NCI-H1105 treated with DMSO at 0.1 percent for 48 hours (cell line): ENCODE measurements at regions not wholly inside any gene's neighbourhood (a gene's known extent, or its start where the extent isn't known, plus 50 kb on each side); places are given as distances from the start of the nearest gene placed in this dataset.
A peak's percentile ranks its signal among the peaks of the same experiment; 100 is the strongest.

Experiments used
- DNase-seq: peaks from one replicate; lab custom pipeline; 2025; lab: John Stamatoyannopoulos, UW

DNA sequence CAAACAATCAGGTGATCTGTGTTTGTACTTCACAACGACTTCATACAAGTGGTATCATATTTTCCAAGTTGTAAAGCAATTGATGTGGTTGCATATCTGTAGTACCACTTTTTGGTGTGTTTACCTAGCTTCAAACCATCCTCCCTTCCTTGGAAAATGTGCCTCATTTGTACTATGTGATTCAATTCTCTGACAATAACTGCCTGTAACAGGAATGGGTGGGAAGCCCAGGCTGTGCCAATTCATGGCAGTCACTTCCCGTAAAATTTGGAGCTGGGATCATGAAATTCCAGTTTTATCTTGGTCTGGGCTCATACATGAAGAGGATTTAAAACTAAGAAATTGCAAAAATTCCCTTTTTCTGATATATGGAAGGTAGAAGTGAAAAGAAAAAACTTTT, 250.1 kb downstream of the DIO2 start:
- DNase-seq = no peak

DNA sequence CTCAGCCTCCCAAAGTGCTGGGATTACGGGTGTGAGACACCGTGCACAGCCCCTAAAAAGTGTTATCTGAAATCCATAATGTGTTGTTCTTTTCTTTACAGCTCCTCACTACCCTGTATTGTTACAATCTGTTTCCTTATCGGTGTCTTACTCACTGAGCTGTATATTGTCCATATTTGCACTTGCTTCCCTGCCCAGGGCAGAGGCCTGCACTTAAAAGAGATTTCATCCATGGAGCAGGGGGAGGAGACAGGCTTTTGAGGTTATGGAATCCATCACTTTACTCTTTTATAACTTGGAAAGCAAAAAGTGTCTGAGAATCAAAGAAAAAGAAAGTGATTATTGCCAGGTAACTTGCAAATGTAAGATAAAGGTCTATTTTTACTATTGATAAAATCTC, 251.0 kb downstream of the DIO2 start:
- DNase-seq = no peak

DNA sequence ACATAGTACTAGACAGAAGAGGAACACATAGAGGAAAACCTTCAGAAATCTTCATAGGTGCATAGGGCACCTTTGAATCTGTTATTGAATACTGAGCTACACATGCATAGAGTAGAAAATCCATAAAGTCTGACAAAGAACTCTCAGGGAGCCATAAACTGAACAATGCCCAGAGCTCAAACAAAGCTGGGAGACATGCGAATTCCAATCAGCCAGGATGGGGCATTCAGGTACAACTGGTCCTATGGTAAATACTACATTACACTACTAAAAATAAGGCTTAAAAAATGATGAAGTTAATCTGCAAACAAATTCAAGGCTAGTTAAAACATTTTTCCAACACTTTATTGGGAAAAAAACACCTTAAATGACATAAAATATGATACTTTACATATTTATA, 259.7 kb downstream of the DIO2 start:
- DNase-seq = no peak

DNA sequence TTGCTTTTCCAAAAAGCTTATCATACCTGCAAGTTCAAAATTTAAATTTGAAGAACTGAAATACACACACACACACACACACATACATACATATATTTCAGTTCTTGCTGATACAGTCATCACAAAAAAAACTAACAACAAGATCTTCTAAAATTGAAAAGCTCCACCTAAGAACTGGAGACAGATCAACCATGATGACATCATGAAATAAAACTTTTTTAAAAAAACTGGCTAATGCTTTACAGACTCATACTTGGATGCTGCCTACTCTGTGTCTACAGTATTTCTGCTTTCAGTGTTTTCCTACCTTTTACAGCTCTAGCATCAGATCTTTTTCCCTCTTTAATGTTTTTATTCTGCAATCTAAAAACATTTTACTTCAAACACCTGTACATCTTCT, 261.4 kb downstream of the DIO2 start:
- DNase-seq = no peak

DNA sequence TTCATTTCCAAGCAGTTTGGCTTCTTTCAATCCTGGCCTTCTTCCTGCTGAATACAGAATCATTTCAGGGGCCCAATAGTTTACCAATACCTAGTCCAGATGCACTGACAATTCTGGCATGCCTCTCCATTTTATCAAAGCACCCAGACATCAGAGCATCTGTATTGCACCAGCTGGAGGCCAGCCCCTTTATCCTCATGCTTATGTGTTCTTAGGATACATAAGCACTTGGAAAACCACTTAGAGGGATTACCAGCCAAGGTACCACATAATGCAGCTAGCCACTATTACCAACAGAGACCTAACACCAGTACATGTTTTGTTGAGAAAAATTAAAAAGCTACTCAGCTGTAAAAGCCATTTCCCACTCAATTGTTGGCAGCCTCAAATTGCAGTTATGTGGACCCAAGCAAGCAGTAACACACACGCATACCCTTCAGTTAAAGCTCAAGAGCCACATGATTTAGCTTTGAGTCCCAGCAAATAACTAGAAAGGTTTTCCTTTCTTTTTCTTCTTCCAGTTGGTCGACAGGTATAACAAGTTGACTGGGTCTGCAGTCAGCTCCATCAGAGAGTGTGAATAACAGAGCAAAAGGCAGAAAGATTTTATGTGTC, 263.8 kb downstream of the DIO2 start:
- peak; percentile 50 for DNase-seq

DNA sequence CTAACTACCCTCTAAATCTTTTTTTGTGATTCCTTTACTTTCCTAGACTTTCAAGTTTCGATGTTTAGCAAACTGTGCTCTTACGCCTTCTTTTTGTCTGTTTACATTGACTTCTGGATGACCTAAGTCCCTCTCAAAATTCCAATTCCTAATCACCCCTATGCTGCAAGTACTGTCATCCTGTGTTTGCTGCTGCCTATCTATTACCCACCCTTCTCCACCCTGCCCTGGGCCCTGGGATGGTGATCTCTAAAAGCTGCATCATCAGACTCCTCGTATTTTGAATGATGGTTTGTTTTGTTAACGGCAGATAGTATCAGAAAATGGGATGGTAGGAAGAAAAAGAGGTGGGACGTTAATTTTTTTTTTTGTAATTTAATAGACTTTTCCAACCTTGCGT, 272.1 kb downstream of the DIO2 start:
- no peak for DNase-seq

DNA sequence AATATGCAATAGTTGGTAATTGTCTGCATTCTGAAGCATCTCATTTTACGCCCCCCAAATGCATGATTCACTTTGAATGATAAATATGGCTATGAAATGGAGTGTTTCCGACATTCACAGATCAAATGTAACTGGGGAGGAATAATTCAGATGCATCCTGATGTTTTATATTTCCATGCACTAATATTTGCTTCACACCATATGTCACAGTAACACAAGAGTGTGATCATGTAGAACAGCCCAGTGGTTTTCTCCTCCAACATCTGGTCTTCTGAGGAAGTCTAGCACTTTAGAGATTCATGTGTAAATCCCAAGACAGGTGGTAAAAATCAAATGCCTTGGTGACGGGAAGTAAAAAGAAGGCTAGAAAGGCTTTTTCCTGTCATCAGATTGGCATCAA, 273.1 kb downstream of the DIO2 start:
- no peak for DNase-seq

DNA sequence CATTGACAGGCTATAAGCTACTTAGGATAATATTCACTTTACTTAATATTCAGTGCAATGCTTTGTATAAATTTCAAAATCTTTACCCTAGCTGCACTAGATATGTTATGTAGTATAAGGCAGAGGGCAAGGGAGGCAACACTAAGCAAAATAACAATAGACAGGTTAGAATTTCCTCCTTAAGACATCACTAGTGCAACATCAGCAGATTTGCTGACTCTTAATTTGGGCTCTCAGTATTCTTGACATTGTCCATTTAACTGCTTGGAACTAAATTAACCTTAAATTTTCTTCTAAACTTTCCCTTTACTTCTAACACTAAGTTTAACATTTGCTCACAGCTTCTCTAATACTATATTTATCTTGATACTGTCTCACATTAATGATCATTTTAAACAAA, 273.9 kb downstream of the DIO2 start:
- no peak for DNase-seq

DNA sequence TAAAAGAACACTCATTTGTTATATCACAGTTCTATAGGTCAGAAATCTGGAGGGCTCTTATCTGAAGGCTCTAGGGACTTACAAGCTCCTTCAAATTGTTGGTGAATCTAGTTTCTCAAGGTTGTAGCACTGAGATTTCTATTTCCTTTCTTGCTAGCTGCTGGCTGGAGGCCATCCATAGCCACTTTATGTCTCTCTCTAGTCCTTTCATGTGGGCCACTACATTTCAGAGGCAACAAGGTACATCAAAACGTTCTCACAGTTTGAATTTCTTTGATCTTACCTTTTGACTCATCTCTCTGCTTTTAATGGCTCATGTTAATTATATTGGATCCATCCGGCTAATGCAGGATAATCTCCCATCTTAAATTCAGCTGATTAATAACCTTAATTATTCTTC, 286.8 kb downstream of the DIO2 start:
- no peak for DNase-seq

DNA sequence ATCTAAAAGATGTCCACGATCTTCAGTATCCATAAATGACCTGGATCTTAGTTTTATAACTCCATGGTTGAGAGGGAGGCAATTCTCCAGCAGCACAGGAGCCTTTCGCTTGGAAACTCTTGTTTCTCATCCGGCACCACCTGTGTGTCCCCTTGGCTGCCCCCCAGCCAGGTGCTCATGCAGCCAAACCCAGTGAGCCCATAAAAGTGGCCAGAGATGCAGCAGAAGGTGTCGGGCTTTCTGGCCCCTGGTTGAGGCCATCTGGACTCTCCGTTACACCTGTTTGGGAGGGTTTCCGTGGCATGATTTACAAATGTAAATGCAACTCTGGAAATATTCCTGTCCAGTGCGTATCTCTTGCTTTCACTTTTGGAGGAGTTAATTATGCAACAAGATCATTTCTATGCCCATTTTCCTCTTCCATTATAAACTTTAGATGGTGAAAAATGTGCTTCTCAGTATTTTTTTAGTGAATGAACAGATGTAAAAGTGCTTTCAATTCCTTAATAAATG, 291.1 kb downstream of the DIO2 start:
- DNase-seq = no peak
